OCI-LY7 (cell line): ENCODE measurements at regions not wholly inside any gene's neighbourhood (a gene's known extent, or its start where the extent isn't known, plus 50 kb on each side); places are given as distances from the start of the nearest gene placed in this dataset.
A peak's percentile ranks its signal among the peaks of the same experiment; 100 is the strongest.

Experiments
- BruUV-seq: library from RNA; stranded (reverse); fragments of 400-500 nt; replicated peaks from 2 replicates; lab custom pipeline; 2021; lab: Mats Ljungman, UMichigan
- CTCF ChIA-PET: fragments of 300-600 bp; sonication (Branson Sonifier 250); formaldehyde crosslinking; loops from one replicate; lab custom pipeline; 2022; ENCODE audit warnings: antibody characterized with exemption; ENCODE audit not compliant: unreplicated experiment; lab: Charles Lee
- POLR2A ChIA-PET: fragments of 300-600 bp; sonication (Branson Sonifier 250); formaldehyde crosslinking; loops from one replicate; lab custom pipeline; 2022; ENCODE audit warnings: antibody characterized with exemption; lab: Charles Lee
- DNase-seq: peaks from one replicate; pipeline ENCODE4 v3.0.0-alpha.2; 2015; ENCODE audit warnings: low spot score
- H2AFZ ChIP-seq: fragments of 200-600 bp; sonication (generic), shearing (Covaris generic); 2 replicates; pipeline ENCODE4 v1.6.1; 2014; ENCODE audit warnings: mild to moderate bottlenecking, antibody characterized with exemption, low read length, moderate library complexity
- H3K27ac ChIP-seq: fragments of 200-600 bp; sonication (generic); 2 replicates; pipeline ENCODE4 v1.5.1; 2014; ENCODE audit warnings: mixed run types, low read depth, mild to moderate bottlenecking, moderate library complexity, low read length, inconsistent platforms; ENCODE audit not compliant: poor library complexity, severe bottlenecking
- H3K36me3 ChIP-seq: fragments of 200-600 bp; sonication (generic); 2 replicates; pipeline ENCODE4 v1.6.1; 2014; ENCODE audit warnings: mild to moderate bottlenecking, antibody characterized with exemption, low read length, moderate library complexity, mixed read lengths; ENCODE audit not compliant: insufficient read depth
- H3K4me1 ChIP-seq: fragments of 200-600 bp; sonication (generic); 2 replicates; pipeline ENCODE4 v1.5.1; 2014; ENCODE audit warnings: mild to moderate bottlenecking, low read length; ENCODE audit not compliant: insufficient read depth, poor library complexity, severe bottlenecking
- H3K4me2 ChIP-seq: fragments of 200-600 bp; sonication (generic); 2 replicates; pipeline ENCODE4 v1.6.1; 2014; ENCODE audit warnings: mild to moderate bottlenecking, low read length
- H3K4me3 ChIP-seq: fragments of 200-600 bp; sonication (generic); 2 replicates; pipeline ENCODE4 v1.5.1; 2014; ENCODE audit warnings: mild to moderate bottlenecking, low read depth, low read length; ENCODE audit not compliant: poor library complexity, severe bottlenecking
- H3K79me2 ChIP-seq: fragments of 200-600 bp; sonication (generic); 2 replicates; pipeline ENCODE4 v1.6.1; 2016; ENCODE audit warnings: low read depth, mild to moderate bottlenecking, low read length, moderate library complexity, mixed read lengths; ENCODE audit not compliant: insufficient read depth
- H3K9me2 ChIP-seq: fragments of 200-600 bp; sonication (generic); 2 replicates; pipeline ENCODE4 v1.6.1; 2016; ENCODE audit warnings: mild to moderate bottlenecking, low read length, mixed read lengths; ENCODE audit not compliant: insufficient read depth
- H3K9me3 ChIP-seq: fragments of 200-600 bp; sonication (generic); 2 replicates; pipeline ENCODE4 v1.6.1; 2014; ENCODE audit warnings: mild to moderate bottlenecking, mixed run types, low read length, mixed read lengths
- H4K20me1 ChIP-seq: fragments of 200-600 bp; sonication (generic); 2 replicates; pipeline ENCODE4 v1.6.1; 2014; ENCODE audit warnings: mild to moderate bottlenecking, antibody characterized with exemption, low read length, moderate library complexity, mixed read lengths; ENCODE audit not compliant: insufficient read depth
- EZH2phosphoT487 ChIP-seq: fragments of 200-600 bp; sonication (generic); IDR thresholded peaks from 2 replicates; pipeline ENCODE4 v1.6.1; 2018; ENCODE audit warnings: low read depth, borderline replicate concordance, mild to moderate bottlenecking, mixed run types, antibody characterized with exemption, low read length, moderate library complexity, mixed read lengths
- intact Hi-C: fragments of 100-400 bp; cut with micrococcal nuclease; formaldehyde crosslinking; loops from one replicate; pipeline ENCODE4 v1.10.0; 2022; ENCODE audit not compliant: unreplicated experiment
- TF ChIP-seq, protein P1 (sequence below): fragments of 200-600 bp; sonication (generic); conservative IDR thresholded peaks from 2 replicates; pipeline ENCODE4 v1.5.1; 2014; ENCODE audit warnings: mild to moderate bottlenecking, antibody characterized with exemption, low read length, moderate library complexity, mixed read lengths

- H3K79me2 ChIP-seq: no peaks in the 10 kb centered on the region
- no TSS peak for BruUV-seq
- no peak for DNase-seq
- no peaks in the 10 kb centered on the region for H3K9me2 ChIP-seq
- no peak overlapping the region for H3K4me3 ChIP-seq
- TF ChIP-seq, protein P1, sequence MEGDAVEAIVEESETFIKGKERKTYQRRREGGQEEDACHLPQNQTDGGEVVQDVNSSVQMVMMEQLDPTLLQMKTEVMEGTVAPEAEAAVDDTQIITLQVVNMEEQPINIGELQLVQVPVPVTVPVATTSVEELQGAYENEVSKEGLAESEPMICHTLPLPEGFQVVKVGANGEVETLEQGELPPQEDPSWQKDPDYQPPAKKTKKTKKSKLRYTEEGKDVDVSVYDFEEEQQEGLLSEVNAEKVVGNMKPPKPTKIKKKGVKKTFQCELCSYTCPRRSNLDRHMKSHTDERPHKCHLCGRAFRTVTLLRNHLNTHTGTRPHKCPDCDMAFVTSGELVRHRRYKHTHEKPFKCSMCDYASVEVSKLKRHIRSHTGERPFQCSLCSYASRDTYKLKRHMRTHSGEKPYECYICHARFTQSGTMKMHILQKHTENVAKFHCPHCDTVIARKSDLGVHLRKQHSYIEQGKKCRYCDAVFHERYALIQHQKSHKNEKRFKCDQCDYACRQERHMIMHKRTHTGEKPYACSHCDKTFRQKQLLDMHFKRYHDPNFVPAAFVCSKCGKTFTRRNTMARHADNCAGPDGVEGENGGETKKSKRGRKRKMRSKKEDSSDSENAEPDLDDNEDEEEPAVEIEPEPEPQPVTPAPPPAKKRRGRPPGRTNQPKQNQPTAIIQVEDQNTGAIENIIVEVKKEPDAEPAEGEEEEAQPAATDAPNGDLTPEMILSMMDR: peak; percentile 53
- no peak for TF ChIP-seq EZH2phosphoT487
- no peak overlapping the region for H3K4me2 ChIP-seq
- H3K36me3 ChIP-seq: no peaks in the 10 kb centered on the region
- ChIA-PET CTCF (no interaction called here), POLR2A (no interaction called here)
- no peaks in the 10 kb centered on the region for H3K4me1 ChIP-seq
- intact Hi-C loops: no loop called here
- H3K9me3 ChIP-seq: no peaks in the 10 kb centered on the region
- no peak overlapping the region for H2AFZ ChIP-seq
- H4K20me1 ChIP-seq: no peaks in the 10 kb centered on the region
- no peak overlapping the region for H3K27ac ChIP-seq
These were observed 157.5 kb upstream of the ITM2A start for GRCh38 chrX:79524642-79525041.

DNA sequence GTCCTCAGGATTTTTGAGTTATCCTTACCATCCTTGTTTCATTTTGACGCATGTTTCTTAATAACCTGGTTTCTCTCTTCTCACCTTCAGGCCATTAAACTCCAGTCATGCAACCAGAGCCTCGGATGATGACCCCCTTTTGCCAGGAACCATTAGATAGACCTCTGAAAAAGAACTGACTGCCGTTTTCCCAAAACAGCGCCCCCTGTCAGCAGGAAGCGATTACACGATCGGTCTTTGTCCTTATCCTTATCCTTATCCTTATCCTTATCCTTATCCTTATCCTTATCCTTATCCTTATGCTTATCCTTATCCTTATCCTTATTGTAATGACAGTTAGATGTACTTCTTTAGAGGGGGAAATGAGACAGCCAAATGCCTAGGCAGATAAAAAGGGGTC lies 148.4 kb upstream of the ITM2A start:
- H4K20me1 ChIP-seq: no peaks in the 10 kb centered on the region
- no peaks in the 10 kb centered on the region for H3K79me2 ChIP-seq
- CTCF ChIA-PET: no interaction called here
- no peaks in the 10 kb centered on the region for H3K36me3 ChIP-seq
- POLR2A ChIA-PET: no interaction called here
- H3K4me1 ChIP-seq: no peaks in the 10 kb centered on the region
- no peak for DNase-seq
- H3K4me3 ChIP-seq: no peak overlapping the region
- TF ChIP-seq, protein P1: no peak
- no peak for TF ChIP-seq EZH2phosphoT487
- H3K9me2 ChIP-seq: no peaks in the 10 kb centered on the region
- no peak overlapping the region for H3K27ac ChIP-seq
- intact Hi-C loops: no loop called here
- H2AFZ ChIP-seq: no peak overlapping the region
- no peak overlapping the region for H3K4me2 ChIP-seq
- no peaks in the 10 kb centered on the region for H3K9me3 ChIP-seq
- BruUV-seq: no TSS peak

DNA sequence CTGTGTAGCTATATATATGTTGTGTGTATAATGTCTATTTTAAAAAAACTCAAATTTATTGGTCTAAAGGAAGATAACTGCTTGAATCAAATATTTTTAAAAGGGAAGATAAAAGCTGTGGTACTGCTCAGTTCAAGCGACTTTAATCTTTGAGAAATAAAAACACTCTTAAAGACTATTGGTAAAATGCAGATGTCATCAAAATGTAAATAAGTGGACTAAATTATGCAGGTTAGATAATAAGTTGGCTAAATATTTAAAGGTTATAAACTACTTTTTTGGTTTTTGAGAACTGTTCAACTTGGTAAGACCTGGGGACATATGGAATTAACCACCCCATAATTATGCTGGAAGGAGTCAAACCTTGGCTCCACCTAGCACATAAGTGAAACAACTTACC lies 144.7 kb upstream of the ITM2A start:
- no peaks in the 10 kb centered on the region for H3K9me3 ChIP-seq
- intact Hi-C loops: no loop called here
- BruUV-seq: no TSS peak
- H3K36me3 ChIP-seq: no peaks in the 10 kb centered on the region
- CTCF ChIA-PET: no interaction called here
- no peak for TF ChIP-seq EZH2phosphoT487
- TF ChIP-seq, protein P1: no peak
- DNase-seq: no peak
- no peaks in the 10 kb centered on the region for H4K20me1 ChIP-seq
- no peak overlapping the region for H3K4me2 ChIP-seq
- no peak overlapping the region for H3K27ac ChIP-seq
- POLR2A ChIA-PET: no interaction called here
- no peaks in the 10 kb centered on the region for H3K4me1 ChIP-seq
- no peak overlapping the region for H3K4me3 ChIP-seq
- no peaks in the 10 kb centered on the region for H3K79me2 ChIP-seq
- no peaks in the 10 kb centered on the region for H3K9me2 ChIP-seq
- no peak overlapping the region for H2AFZ ChIP-seq
